Prostate gland (tissue), 2 donors: ENCODE measurements at regions not wholly inside any gene's neighbourhood (a gene's known extent, or its start where the extent isn't known, plus 50 kb on each side); places are given as distances from the start of the nearest gene placed in this dataset.
A peak's percentile ranks its signal among the peaks of the same experiment; 100 is the strongest.

Experiments used
- DNase-seq: peaks from one replicate; pipeline ENCODE4 v3.0.0-alpha.2; 2019; ENCODE audit warnings: low spot score
- H3K27ac ChIP-seq, 2 donors: fragments of 200-600 bp; sonication (generic); 2 replicates each; pipeline ENCODE4 v1.5.1; 2017 to 2019
- H3K27me3 ChIP-seq: fragments of 200-600 bp; sonication (generic); replicated peaks from 2 replicates; pipeline ENCODE4 v1.5.1; 2019; ENCODE audit not compliant: insufficient read depth
- H3K36me3 ChIP-seq, 2 donors: fragments of 200-600 bp; sonication (generic); 1 replicate in 1 of 2; 2 replicates in 1 of 2; pipeline versions ENCODE4 v1.5.1 to v1.8.1; 2017 to 2019
- H3K4me1 ChIP-seq: fragments of 200-600 bp; sonication (generic); replicated peaks from 2 replicates; pipeline ENCODE4 v1.5.1; 2019
- H3K4me3 ChIP-seq, 2 donors: fragments of 200-600 bp; sonication (generic); 2 replicates each; pipeline ENCODE4 v1.5.1; 2017 to 2019
- H3K9me3 ChIP-seq: fragments of 200-600 bp; sonication (generic); 2 replicates; pipeline ENCODE4 v1.5.1; 2017
- POLR2A ChIP-seq: fragments of 450-650 bp; IDR thresholded peaks from one replicate; pipeline ENCODE4 v1.6.1; 2016; ENCODE audit warnings: antibody characterized with exemption, mild to moderate bottlenecking
- POLR2AphosphoS5 ChIP-seq: sonication (generic); formaldehyde crosslinking; IDR thresholded peaks from one replicate; pipeline ENCODE4 v1.6.1; 2017; ENCODE audit warnings: antibody characterized with exemption
- WGBS: methylation state at CpG from one replicate; pipeline ENCODE4 v1.1.5; 2018; 5-methylcytosine and 5-hydroxymethylcytosine counted together
- intact Hi-C: fragments of 100-400 bp; cut with DNase I; formaldehyde crosslinking; loops from one replicate; pipeline ENCODE4 v1.14.2; 2022
- TF ChIP-seq, protein P1 (sequence below), 4 experiments: fragments of 200-600 bp in 2 of 4; fragments of 450-650 bp in 2 of 4; sonication (generic) in 2 of 4; IDR thresholded peaks; 1 replicate in 3 of 4; 2 replicates in 1 of 4; pipeline ENCODE4 v1.5.1; 2016 to 2019; ENCODE audit warnings: antibody characterized with exemption in 4 of 4, mild to moderate bottlenecking in 2 of 4, moderate library complexity in 2 of 4

DNA sequence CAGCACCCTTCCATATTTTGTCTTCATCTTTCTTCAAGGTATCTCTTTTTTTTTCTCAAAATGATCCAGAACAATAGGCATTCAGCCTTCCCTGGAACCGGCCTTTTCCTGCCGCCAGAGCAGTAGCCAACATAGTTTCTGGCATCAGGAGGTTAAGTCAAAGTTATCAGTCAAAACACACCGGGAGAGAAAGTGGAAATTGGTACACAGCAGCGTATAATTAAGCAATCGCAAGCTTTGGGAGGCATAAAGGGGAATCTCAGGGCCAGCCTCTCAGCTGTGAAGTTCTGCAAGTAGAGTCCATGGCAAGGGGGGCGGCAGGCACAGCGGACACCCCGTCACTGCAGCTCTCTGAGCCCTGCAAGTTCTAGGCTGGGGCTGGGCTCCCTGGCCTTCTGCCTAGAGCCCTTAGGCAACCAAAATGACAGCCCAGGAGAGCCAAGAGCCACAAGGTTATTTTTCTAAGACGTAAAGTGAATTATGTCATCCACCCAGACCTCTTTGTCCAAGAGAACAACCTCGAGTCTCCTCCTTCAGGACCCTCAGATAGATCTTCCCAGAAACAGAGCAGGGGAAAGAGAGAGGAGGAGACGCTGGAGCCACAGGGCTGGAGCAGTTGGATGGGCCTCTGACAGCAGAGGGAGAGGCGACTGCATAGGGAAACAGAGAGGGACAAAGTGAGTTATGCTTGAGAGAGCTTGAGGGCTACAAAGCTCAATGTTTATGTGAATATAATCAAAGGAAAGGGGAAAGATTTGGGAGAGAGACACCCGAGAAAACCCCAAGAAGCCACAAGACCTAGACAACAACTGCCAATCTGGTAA is 114.7 kb downstream of the BCL2L11 start:
- Histone ChIP-seq H3K27ac (peak overlapping the region in 1 of 2 donors; percentile 38), H3K4me1 (no peaks in the 10 kb centered on the region)
- WGBS: 47% methylated on average over 13 of the region's 13 CpGs

DNA sequence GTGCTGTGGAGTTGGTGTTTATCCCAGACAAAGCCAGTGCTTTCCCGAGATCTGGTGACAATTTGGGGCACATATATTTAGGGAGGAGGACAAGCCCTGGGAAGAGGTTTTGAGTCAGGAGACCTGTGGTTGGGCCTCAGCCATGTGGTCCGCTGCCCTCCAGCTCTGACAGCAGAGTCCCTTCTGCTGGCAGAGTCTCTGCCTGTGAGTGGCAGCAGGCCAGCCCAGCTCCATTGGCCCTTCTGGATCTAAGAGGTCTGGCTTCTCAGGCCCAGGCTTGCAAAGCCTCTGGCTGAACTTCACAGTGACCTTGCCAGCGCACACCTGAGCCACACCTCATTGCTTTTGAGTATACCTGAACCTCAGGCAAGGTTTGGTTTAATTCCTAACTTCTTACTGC is 115.3 kb downstream of the BCL2L11 start:
- Histone ChIP-seq H3K36me3 (no peaks in the 10 kb centered on the region), H3K9me3 (no peaks in the 10 kb centered on the region), H3K27ac (peak overlapping the region in 1 of 2 donors; percentile 38), H3K4me1 (no peaks in the 10 kb centered on the region), H3K27me3 (no peaks in the 10 kb centered on the region), H3K4me3 (no peak overlapping the region)
- DNase-seq: peak; percentile 86
- intact Hi-C loops: no loop called here
- WGBS: 40% methylated on average over 3 of the region's 3 CpGs
- TF ChIP-seq POLR2AphosphoS5 (peak; percentile 50), POLR2A (no peak)

More for the DNA sequence above, 114.7 kb downstream of the BCL2L11 start:
- Histone ChIP-seq H3K36me3 (no peaks in the 10 kb centered on the region), H3K9me3 (no peaks in the 10 kb centered on the region), H3K27me3 (no peaks in the 10 kb centered on the region), H3K4me3 (no peak overlapping the region)
- no peak for DNase-seq
- intact Hi-C loops: no loop called here
- TF ChIP-seq, protein P1, sequence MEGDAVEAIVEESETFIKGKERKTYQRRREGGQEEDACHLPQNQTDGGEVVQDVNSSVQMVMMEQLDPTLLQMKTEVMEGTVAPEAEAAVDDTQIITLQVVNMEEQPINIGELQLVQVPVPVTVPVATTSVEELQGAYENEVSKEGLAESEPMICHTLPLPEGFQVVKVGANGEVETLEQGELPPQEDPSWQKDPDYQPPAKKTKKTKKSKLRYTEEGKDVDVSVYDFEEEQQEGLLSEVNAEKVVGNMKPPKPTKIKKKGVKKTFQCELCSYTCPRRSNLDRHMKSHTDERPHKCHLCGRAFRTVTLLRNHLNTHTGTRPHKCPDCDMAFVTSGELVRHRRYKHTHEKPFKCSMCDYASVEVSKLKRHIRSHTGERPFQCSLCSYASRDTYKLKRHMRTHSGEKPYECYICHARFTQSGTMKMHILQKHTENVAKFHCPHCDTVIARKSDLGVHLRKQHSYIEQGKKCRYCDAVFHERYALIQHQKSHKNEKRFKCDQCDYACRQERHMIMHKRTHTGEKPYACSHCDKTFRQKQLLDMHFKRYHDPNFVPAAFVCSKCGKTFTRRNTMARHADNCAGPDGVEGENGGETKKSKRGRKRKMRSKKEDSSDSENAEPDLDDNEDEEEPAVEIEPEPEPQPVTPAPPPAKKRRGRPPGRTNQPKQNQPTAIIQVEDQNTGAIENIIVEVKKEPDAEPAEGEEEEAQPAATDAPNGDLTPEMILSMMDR (IDR thresholded peaks at IDR 0.05): no peak
- TF ChIP-seq POLR2AphosphoS5 (no peak), POLR2A (no peak)

DNA sequence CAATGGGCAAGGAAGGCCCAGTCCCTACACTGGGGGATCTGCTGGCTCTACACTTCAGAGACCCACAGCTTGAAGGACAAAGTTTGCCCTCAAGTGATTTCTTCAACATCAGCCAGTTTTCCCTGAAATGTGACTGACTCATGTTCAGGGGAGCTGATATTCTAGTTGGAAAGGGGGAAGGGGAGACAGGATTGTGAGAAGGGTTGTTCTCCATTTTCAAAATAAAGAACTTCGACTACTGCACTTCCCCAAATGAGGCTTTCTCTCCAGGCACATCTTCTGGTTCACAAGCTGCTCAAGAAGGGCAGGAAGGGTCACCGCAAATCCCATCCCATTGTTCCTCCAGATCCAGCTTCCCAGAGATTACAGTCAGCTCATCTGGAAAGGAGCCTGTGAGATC is 117.6 kb downstream of the BCL2L11 start:
- DNase-seq: no peak
- no peaks in the 10 kb centered on the region for H3K27me3 ChIP-seq
- no peaks in the 10 kb centered on the region for H3K4me1 ChIP-seq
- H3K9me3 ChIP-seq: no peaks in the 10 kb centered on the region
- H3K36me3 ChIP-seq: no peaks in the 10 kb centered on the region
- WGBS: 96% methylated on average over 2 of the region's 2 CpGs
- intact Hi-C loops: no loop called here
- no peak overlapping the region for H3K27ac ChIP-seq
- no peak for TF ChIP-seq POLR2AphosphoS5
- TF ChIP-seq POLR2A: no peak
- TF ChIP-seq, protein P1 (IDR thresholded peaks at IDR 0.05): no peak
- H3K4me3 ChIP-seq: no peak overlapping the region

DNA sequence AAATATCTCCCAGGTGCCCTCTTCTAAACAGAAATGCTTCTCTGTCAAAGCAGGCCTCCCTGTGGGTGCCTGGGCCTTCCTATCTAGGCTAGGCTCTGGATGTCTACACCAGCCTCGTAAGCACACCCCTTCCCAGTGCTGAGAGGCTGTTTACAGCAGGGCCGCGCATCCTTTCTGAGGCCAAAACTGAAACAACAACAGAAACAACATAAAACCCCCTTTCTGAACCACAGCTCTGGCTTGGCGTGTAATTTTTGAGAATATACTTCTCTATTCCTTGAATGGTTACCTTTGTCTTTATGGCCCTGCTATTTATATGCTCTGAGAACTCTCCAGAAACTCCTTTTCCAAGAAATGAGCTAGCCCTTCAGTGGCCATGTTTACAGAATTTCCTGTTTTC is 118.4 kb downstream of the BCL2L11 start:
- TF ChIP-seq POLR2A: no peak
- TF ChIP-seq, protein P1 (IDR thresholded peaks at IDR 0.05): no peak
- no peak for TF ChIP-seq POLR2AphosphoS5
- no peak overlapping the region for H3K4me3 ChIP-seq
- no peak for DNase-seq
- no peaks in the 10 kb centered on the region for H3K4me1 ChIP-seq
- no peaks in the 10 kb centered on the region for H3K27me3 ChIP-seq
- no peaks in the 10 kb centered on the region for H3K9me3 ChIP-seq
- 92% methylated on average over 4 of the region's 4 CpGs for WGBS
- no peak overlapping the region for H3K27ac ChIP-seq
- H3K36me3 ChIP-seq: no peaks in the 10 kb centered on the region
- intact Hi-C loops: no loop called here

DNA sequence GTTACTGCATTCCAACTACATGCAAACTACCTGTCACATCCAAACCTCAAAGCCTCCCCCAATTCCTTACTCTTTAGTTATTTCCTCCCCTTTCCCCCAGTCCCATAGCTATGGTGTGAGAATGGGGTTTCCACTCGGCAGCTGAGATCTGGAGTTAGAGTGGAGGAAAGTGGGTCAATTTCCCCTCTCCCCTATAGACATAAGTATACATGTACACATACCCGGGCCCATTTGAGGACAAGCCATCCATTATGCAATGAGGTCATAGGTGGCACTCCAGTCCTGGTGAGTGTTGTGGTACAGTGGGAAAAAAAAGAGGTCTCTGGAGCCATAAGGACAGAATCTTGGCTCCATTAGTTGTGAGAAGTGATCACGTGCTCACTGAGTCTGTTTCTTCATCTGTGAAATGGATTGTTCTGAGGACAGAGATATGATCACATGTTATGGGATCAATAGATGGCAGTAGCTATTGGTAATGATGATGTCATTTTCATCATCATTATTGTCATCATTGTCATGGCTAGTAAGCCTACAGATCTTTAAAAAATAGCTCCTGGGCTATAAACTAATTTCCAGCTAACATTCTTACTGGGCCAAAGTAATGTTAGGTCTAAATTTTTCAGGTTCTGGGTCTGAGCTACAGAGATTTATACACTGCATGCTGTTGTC is 119.0 kb downstream of the BCL2L11 start:
- no peak overlapping the region for H3K4me3 ChIP-seq
- WGBS: 94% methylated on average over 3 of the region's 3 CpGs
- H3K36me3 ChIP-seq: no peaks in the 10 kb centered on the region
- TF ChIP-seq, protein P1 (IDR thresholded peaks at IDR 0.05): no peak
- TF ChIP-seq POLR2AphosphoS5: no peak
- TF ChIP-seq POLR2A: no peak
- no peaks in the 10 kb centered on the region for H3K27me3 ChIP-seq
- DNase-seq: no peak
- intact Hi-C loops: no loop called here
- no peaks in the 10 kb centered on the region for H3K9me3 ChIP-seq
- H3K27ac ChIP-seq: no peak overlapping the region
- no peaks in the 10 kb centered on the region for H3K4me1 ChIP-seq
